Thyroid gland (tissue), 4 donors: ENCODE measurements at regions not wholly inside any gene's neighbourhood (a gene's known extent, or its start where the extent isn't known, plus 50 kb on each side); places are given as distances from the start of the nearest gene placed in this dataset.

ENCODE experiments used
- DNase-seq, 2 donors: peaks; one replicate each; pipeline ENCODE4 v3.0.0-alpha.2; 2019
- H3K27ac ChIP-seq, 3 donors: fragments of 200-600 bp; sonication (generic); 1 replicate in 2 of 3; 2 replicates in 1 of 3; pipeline ENCODE4 v1.5.1; 2016 to 2019; ENCODE audit warnings: mild to moderate bottlenecking in 1 of 3, moderate library complexity in 1 of 3
- H3K27me3 ChIP-seq: fragments of 200-600 bp; sonication (generic); one replicate; pipeline ENCODE4 v1.5.1; 2019
- H3K36me3 ChIP-seq, 2 donors: fragments of 200-600 bp; sonication (generic); one replicate each; pipeline ENCODE4 v1.5.1; 2016 to 2019
- H3K4me1 ChIP-seq, 2 donors: fragments of 200-600 bp; sonication (generic); one replicate each; pipeline ENCODE4 v1.5.1; 2017 to 2019
- H3K4me3 ChIP-seq, 3 donors: fragments of 200-600 bp; sonication (generic); replicated peaks in 1 of 3; 1 replicate in 2 of 3; 2 replicates in 1 of 3; pipeline ENCODE4 v1.5.1; 2016; ENCODE audit warnings: mild to moderate bottlenecking in 1 of 3
- H3K9me3 ChIP-seq: fragments of 200-600 bp; sonication (generic); one replicate; pipeline ENCODE4 v1.5.1; 2017
- POLR2A ChIP-seq, 2 donors: fragments of 450-650 bp; IDR thresholded peaks; one replicate each; pipeline ENCODE4 v1.6.1; 2017; ENCODE audit warnings: antibody characterized with exemption in 2 of 2, mild to moderate bottlenecking in 2 of 2, moderate library complexity in 1 of 2
- WGBS, 2 donors: methylation state at CpG; one replicate each; pipeline ENCODE4 v1.1.5; 2017; 5-methylcytosine and 5-hydroxymethylcytosine counted together
- intact Hi-C: fragments of 100-400 bp; cut with DNase I; formaldehyde crosslinking; loops from one replicate; pipeline ENCODE4 v1.15.1; 2023
- TF ChIP-seq, protein P1 (sequence below), 6 experiments: fragments of 200-600 bp in 3 of 6; fragments of 450-650 bp in 3 of 6; sonication (generic) in 3 of 6; IDR thresholded peaks; one replicate each; pipeline ENCODE4 v1.5.1; 2016 to 2019; ENCODE audit warnings: antibody characterized with exemption in 6 of 6, mild to moderate bottlenecking in 2 of 6, inconsistent platforms in 1 of 6, moderate library complexity in 1 of 6

DNA sequence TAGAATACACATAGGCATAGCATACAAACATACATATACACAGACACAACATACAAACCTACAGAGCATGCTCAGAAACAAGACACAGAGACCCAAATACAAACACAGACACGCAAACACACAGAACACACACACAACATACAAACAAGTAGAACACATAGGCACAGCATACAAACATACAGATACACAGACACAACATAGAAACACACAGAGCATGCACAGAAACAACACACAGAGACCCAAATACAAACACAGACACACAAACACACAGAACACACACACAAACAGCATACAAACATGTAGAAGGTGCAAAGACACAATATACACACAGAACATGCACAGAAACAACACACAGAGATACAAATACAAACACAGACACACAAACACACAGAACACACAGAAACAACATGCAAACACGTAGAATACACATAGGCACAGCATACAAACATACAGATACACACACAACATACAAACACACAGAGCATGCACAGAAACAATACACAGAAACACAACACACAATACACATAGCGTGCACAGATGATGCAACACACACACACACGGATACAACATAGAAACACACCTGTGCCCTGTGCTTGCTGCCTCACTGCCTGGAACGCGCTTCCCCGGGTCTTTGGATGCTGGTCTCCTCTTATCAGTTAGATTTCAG, 469.0 kb upstream of the CDH4 start:
- H3K4me3 ChIP-seq = no peak overlapping the region
- no peaks in the 10 kb centered on the region for H3K4me1 ChIP-seq
- no peak for DNase-seq
- no peaks in the 10 kb centered on the region for H3K36me3 ChIP-seq
- no peak overlapping the region for H3K27ac ChIP-seq
- WGBS, 2 donors = 87 to 92% methylated on average over 7 of the region's 7 CpGs
- H3K27me3 ChIP-seq = no peaks in the 10 kb centered on the region
- intact Hi-C loops = no loop called here
- H3K9me3 ChIP-seq = no peaks in the 10 kb centered on the region
- TF ChIP-seq, protein P1, sequence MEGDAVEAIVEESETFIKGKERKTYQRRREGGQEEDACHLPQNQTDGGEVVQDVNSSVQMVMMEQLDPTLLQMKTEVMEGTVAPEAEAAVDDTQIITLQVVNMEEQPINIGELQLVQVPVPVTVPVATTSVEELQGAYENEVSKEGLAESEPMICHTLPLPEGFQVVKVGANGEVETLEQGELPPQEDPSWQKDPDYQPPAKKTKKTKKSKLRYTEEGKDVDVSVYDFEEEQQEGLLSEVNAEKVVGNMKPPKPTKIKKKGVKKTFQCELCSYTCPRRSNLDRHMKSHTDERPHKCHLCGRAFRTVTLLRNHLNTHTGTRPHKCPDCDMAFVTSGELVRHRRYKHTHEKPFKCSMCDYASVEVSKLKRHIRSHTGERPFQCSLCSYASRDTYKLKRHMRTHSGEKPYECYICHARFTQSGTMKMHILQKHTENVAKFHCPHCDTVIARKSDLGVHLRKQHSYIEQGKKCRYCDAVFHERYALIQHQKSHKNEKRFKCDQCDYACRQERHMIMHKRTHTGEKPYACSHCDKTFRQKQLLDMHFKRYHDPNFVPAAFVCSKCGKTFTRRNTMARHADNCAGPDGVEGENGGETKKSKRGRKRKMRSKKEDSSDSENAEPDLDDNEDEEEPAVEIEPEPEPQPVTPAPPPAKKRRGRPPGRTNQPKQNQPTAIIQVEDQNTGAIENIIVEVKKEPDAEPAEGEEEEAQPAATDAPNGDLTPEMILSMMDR (IDR thresholded peaks at IDR 0.05) = no peak
- TF ChIP-seq POLR2A (IDR thresholded peaks at IDR 0.05) = no peak

DNA sequence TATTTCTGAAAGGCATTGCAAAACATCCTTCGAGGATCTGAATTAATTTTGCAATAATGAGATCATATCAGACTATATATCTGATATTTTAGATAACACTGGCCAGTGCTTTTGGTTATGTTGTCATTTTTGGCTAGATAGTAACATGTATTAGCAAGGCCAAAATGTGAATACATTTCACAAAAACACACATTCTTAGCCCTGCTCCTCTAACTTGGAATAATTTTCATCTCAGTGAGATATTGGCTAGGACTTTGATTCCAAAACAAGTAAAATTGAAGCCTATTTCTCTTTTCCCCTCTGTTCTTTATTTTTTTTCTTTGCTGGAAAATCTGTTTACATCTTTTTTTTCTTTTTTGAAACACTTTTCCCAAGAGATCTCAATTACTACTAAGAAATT, 466.8 kb upstream of the CDH4 start:
- no peaks in the 10 kb centered on the region for H3K27me3 ChIP-seq
- no peak for TF ChIP-seq POLR2A (IDR thresholded peaks at IDR 0.05)
- TF ChIP-seq, protein P1 (IDR thresholded peaks at IDR 0.05) = no peak
- no peak for DNase-seq
- WGBS, 2 donors = 62 to 81% methylated on average over 1 of the region's 1 CpG
- no peaks in the 10 kb centered on the region for H3K9me3 ChIP-seq
- H3K27ac ChIP-seq = no peak overlapping the region
- no peaks in the 10 kb centered on the region for H3K4me1 ChIP-seq
- intact Hi-C loops = no loop called here
- no peak overlapping the region for H3K4me3 ChIP-seq
- H3K36me3 ChIP-seq = no peaks in the 10 kb centered on the region

DNA sequence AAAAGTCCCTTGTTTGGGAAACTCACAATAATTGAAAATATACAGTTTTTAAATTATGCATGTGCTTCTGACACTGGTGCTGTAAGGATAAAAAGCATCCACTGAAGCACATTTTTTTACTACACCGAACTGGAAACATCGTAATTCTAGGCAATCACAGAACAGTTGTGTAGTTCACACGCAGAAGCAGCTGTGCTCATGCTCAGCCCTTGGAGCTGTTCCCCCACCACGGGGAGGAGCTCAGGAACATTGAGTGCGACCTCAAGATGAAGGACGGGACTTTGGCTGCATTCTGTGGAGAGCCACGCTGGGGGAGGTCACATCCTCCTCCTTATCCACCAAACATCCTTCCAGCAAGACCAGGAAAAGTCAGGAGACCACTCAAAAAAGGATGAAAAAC, 466.3 kb upstream of the CDH4 start:
- no peaks in the 10 kb centered on the region for H3K9me3 ChIP-seq
- intact Hi-C loops = no loop called here
- H3K4me1 ChIP-seq = no peaks in the 10 kb centered on the region
- no peak for DNase-seq
- 37 to 50% methylated on average over 7 of the region's 7 CpGs for WGBS, 2 donors
- TF ChIP-seq, protein P1 (IDR thresholded peaks at IDR 0.05) = no peak
- no peak for TF ChIP-seq POLR2A (IDR thresholded peaks at IDR 0.05)
- H3K36me3 ChIP-seq = no peaks in the 10 kb centered on the region
- H3K4me3 ChIP-seq = no peak overlapping the region
- H3K27ac ChIP-seq = no peak overlapping the region
- no peaks in the 10 kb centered on the region for H3K27me3 ChIP-seq

DNA sequence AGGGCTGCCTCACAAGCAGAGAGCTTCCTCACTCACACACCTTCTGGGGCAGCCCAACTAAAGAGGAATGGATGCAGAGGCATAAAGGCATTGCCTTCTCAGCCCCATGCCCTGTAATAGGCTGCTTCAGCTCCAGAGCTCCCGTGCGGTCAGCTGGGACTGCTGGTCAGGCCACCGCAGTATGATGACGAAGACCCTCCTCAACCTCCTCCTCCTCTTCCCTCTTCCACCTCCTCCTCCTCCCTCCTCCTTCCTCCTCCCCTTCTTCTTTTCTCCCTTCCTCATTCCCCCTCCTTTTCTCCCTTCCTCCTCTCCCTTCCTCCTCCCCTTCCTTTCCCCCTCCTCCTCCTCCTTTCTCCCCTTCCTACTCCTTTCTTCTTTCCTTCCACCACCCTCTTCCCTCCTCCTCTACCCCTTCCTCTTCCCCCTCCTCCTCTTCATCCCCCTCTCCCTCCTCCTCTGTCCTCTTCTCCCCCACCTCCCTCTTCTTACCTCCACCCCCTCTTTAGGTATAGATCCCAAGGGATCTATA, 465.3 kb upstream of the CDH4 start:
- intact Hi-C loops = no loop called here
- 68 to 75% methylated on average over 4 of the region's 4 CpGs for WGBS, 2 donors
- no peaks in the 10 kb centered on the region for H3K27me3 ChIP-seq
- DNase-seq = no peak
- H3K4me1 ChIP-seq = no peaks in the 10 kb centered on the region
- H3K36me3 ChIP-seq = no peaks in the 10 kb centered on the region
- H3K4me3 ChIP-seq = no peak overlapping the region
- H3K9me3 ChIP-seq = no peaks in the 10 kb centered on the region
- TF ChIP-seq, protein P1 (IDR thresholded peaks at IDR 0.05) = no peak
- no peak for TF ChIP-seq POLR2A (IDR thresholded peaks at IDR 0.05)
- H3K27ac ChIP-seq = no peak overlapping the region

DNA sequence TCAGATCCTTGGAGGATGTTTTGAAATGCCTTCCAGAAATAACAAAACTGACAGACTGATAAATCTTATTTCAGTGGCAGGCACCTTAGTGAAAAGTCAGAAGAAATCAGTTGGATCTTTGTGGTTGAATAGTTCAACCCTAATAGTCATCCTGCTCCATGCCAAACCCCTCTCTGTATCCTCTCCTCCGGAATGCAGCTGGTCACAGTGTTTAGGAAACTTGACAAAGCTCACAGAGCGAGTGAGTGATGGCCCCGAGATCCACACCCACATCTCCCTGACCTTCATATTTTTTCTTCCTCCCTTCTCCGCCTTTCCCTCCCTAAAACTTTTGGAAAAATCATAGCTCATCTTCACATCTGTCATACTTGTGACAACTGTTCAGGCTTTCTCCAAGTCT, 464.8 kb upstream of the CDH4 start:
- intact Hi-C loops = no loop called here
- no peaks in the 10 kb centered on the region for H3K27me3 ChIP-seq
- TF ChIP-seq, protein P1 (IDR thresholded peaks at IDR 0.05) = no peak
- no peak for TF ChIP-seq POLR2A (IDR thresholded peaks at IDR 0.05)
- H3K4me3 ChIP-seq = no peak overlapping the region
- H3K36me3 ChIP-seq = no peaks in the 10 kb centered on the region
- no peaks in the 10 kb centered on the region for H3K9me3 ChIP-seq
- H3K27ac ChIP-seq = no peak overlapping the region
- WGBS, 2 donors = 55 to 66% methylated on average over 3 of the region's 4 CpGs
- H3K4me1 ChIP-seq = no peaks in the 10 kb centered on the region
- DNase-seq = no peak
